PC-3 (cell line): ENCODE measurements at regions not wholly inside any gene's neighbourhood (a gene's known extent, or its start where the extent isn't known, plus 50 kb on each side); places are given as distances from the start of the nearest gene placed in this dataset.

Experiments
- EZH2 ChIP-seq: fragments of 300-600 bp; sonication (generic); IDR thresholded peaks from one replicate; pipeline ENCODE4 v1.6.1; 2017; ENCODE audit warnings: antibody characterized with exemption, mild to moderate bottlenecking, low read length; ENCODE audit not compliant: unreplicated experiment
- EZH2phosphoT487 ChIP-seq: fragments of 300-600 bp; sonication (generic); IDR thresholded peaks from 2 replicates; pipeline ENCODE4 v1.6.1; 2018; ENCODE audit warnings: mild to moderate bottlenecking, antibody characterized with exemption, low read length, borderline replicate concordance
- TF ChIP-seq, protein P1 (sequence below): fragments of 300-600 bp; sonication (generic); conservative IDR thresholded peaks from 2 replicates; pipeline ENCODE4 v1.5.1; 2017; ENCODE audit warnings: antibody characterized with exemption, low read depth, mild to moderate bottlenecking, low read length

DNA sequence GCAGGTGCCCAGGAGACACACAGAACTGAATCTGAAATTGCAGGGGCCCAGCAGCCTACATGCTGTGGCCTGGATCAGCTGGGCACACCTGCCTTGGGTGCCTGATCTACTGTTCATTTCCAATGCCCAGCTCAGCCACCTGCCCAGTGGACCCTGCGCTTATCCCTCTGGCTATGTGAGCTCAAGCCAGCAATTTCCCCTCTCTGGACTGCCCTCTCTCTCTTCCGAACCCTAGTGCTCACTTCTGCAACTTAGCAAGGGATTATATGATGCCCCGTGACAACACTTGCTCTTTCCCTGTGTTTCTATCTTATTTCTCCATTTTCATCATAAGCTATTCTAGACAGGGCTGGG lies 276.0 kb downstream of the UACA start:
- TF ChIP-seq, protein P1, sequence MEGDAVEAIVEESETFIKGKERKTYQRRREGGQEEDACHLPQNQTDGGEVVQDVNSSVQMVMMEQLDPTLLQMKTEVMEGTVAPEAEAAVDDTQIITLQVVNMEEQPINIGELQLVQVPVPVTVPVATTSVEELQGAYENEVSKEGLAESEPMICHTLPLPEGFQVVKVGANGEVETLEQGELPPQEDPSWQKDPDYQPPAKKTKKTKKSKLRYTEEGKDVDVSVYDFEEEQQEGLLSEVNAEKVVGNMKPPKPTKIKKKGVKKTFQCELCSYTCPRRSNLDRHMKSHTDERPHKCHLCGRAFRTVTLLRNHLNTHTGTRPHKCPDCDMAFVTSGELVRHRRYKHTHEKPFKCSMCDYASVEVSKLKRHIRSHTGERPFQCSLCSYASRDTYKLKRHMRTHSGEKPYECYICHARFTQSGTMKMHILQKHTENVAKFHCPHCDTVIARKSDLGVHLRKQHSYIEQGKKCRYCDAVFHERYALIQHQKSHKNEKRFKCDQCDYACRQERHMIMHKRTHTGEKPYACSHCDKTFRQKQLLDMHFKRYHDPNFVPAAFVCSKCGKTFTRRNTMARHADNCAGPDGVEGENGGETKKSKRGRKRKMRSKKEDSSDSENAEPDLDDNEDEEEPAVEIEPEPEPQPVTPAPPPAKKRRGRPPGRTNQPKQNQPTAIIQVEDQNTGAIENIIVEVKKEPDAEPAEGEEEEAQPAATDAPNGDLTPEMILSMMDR, result no peak
- no peak for TF ChIP-seq EZH2
- TF ChIP-seq EZH2phosphoT487, result no peak
